ENCODE measurements at regions not wholly inside any gene's neighbourhood (a gene's known extent, or its start where the extent isn't known, plus 50 kb on each side); places are given as distances from the start of the nearest gene placed in this dataset.
A peak's percentile ranks its signal among the peaks of the same experiment; 100 is the strongest.

DNA sequence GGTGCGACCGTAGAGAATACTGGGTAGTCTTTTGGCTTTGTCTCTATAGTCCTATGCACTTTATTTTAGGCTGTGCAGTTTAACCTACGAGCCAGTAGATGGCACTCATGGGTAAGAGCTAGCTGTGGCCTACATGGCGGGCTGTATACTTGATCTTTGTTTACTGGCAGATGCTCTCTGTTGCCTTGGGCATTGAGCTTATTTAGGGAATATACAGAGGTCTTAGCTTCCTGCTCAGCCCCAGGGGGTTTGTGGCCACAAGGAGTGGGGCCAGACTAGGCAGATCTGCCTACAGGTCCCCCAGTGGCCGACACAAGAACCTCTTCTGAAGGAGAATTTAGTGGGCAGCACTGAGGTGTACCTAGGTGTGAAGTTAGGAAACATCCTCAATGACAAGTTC is 227.6 kb upstream of the HDX start:
- TF ChIP-seq ZNF16 (tag by site-specific recombination; IDR thresholded peaks at IDR 0.05; ENCODE audit: low read depth): no peak
- TF ChIP-seq ZFP3 (tag by site-specific recombination; IDR thresholded peaks at IDR 0.05; ENCODE audit: low read depth): no peak
- TF ChIP-seq ZNF555 (tag by site-specific recombination; conservative IDR thresholded peaks at IDR 0.05): no peak
- TF ChIP-seq, protein P1, sequence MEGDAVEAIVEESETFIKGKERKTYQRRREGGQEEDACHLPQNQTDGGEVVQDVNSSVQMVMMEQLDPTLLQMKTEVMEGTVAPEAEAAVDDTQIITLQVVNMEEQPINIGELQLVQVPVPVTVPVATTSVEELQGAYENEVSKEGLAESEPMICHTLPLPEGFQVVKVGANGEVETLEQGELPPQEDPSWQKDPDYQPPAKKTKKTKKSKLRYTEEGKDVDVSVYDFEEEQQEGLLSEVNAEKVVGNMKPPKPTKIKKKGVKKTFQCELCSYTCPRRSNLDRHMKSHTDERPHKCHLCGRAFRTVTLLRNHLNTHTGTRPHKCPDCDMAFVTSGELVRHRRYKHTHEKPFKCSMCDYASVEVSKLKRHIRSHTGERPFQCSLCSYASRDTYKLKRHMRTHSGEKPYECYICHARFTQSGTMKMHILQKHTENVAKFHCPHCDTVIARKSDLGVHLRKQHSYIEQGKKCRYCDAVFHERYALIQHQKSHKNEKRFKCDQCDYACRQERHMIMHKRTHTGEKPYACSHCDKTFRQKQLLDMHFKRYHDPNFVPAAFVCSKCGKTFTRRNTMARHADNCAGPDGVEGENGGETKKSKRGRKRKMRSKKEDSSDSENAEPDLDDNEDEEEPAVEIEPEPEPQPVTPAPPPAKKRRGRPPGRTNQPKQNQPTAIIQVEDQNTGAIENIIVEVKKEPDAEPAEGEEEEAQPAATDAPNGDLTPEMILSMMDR (tag by site-specific recombination; IDR thresholded peaks at IDR 0.05): peak; percentile 80
- TF ChIP-seq MZF1 (tag by site-specific recombination; IDR thresholded peaks at IDR 0.05; ENCODE audit: borderline replicate concordance): no peak
- TF ChIP-seq, protein P2, sequence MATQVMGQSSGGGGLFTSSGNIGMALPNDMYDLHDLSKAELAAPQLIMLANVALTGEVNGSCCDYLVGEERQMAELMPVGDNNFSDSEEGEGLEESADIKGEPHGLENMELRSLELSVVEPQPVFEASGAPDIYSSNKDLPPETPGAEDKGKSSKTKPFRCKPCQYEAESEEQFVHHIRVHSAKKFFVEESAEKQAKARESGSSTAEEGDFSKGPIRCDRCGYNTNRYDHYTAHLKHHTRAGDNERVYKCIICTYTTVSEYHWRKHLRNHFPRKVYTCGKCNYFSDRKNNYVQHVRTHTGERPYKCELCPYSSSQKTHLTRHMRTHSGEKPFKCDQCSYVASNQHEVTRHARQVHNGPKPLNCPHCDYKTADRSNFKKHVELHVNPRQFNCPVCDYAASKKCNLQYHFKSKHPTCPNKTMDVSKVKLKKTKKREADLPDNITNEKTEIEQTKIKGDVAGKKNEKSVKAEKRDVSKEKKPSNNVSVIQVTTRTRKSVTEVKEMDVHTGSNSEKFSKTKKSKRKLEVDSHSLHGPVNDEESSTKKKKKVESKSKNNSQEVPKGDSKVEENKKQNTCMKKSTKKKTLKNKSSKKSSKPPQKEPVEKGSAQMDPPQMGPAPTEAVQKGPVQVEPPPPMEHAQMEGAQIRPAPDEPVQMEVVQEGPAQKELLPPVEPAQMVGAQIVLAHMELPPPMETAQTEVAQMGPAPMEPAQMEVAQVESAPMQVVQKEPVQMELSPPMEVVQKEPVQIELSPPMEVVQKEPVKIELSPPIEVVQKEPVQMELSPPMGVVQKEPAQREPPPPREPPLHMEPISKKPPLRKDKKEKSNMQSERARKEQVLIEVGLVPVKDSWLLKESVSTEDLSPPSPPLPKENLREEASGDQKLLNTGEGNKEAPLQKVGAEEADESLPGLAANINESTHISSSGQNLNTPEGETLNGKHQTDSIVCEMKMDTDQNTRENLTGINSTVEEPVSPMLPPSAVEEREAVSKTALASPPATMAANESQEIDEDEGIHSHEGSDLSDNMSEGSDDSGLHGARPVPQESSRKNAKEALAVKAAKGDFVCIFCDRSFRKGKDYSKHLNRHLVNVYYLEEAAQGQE (tag by site-specific recombination; IDR thresholded peaks at IDR 0.05): no peak
- no peak for TF ChIP-seq ZNF843 (tag by site-specific recombination; IDR thresholded peaks at IDR 0.05)
